ENCODE measurements at regions not wholly inside any gene's neighbourhood (a gene's known extent, or its start where the extent isn't known, plus 50 kb on each side); places are given as distances from the start of the nearest gene placed in this dataset.

DNA sequence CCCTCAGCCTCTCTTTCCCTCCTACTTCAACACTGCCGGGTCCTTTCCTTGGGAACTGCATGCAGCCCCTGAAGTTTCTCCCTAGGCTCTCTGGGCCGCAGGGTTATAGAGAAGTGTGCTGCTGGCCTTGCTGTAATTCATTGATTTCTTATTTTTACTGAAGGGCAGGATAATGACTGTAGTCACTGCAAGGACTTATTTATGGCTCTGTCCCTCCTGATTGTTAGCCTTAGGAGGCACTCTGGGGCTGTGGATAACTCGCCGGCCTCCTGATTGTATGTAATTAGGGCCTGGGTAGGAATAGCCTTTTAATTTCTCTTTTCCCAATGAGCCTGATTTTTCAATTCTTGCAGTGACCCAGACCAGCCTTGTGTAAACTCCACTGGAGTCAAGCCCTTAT lies 138.3 kb upstream of the CDH13 start:
- DNase-seq: no peak

GRCh38 chr16:82481455-82481854 lies 145.3 kb upstream of the CDH13 start:
- DNase-seq: no peak

GRCh38 chr16:82476786-82477185 lies 150.0 kb upstream of the CDH13 start:
- no peak for DNase-seq

GRCh38 chr16:82470620-82471152 lies 156.1 kb upstream of the CDH13 start:
- no peak for DNase-seq

DNA sequence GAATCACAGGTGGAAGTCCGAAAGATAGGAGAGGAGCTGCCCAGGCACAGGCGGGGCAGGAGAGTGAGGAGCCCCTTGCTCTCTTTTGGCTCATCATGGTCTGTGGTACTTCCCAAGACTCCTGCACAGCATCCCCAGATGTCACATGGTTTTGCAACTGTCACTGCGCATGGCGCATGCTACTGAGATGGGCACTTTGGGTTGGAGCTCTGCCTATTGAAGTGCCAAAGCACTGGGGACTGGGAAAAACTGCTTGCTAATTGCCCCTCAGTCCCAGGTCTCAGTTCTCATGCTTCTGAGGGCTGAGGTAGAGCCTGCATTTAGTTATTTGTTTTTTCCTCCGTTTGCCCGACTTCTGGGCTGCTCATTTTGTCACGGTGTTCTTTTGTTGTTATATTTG lies 156.8 kb upstream of the CDH13 start:
- no peak for DNase-seq

GRCh38 chr16:82464187-82464586 lies 162.6 kb upstream of the CDH13 start:
- no peak for DNase-seq

GRCh38 chr16:82460766-82461165 lies 166.0 kb upstream of the CDH13 start:
- no peak for DNase-seq

DNA sequence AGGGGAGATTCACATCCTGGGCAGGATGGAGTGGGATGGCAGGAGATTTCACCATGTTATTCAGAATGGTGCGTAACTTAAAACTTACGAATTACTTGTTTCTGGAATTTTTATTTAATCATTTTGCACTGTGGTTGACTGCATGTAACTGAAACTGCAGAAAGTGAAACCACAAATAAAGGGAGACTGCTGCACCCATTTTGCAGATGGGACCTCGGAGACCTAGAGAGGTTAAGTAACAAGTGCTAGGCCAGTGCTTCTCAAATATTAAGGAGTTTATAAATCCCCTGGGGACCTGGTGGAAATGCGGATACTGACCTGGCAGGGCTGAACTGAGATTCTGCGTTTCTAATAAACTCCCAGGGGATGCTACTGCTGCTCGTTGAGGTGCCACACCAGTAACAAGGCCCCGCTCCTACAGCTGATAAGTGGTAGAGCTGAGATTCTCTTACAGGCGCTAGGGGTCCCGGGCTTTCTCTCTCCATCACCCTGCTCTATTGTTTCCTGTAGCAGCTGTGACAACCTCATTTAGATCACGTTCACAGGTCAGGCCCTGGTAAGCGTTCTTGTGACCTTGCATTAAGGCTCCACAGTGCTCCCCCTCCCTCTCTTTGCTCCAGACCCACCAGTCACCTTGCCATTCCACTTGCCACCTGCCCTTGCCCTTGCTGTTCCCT lies 167.1 kb upstream of the CDH13 start:
- DNase-seq: no peak

GRCh38 chr16:82456683-82457082 lies 170.1 kb upstream of the CDH13 start:
- DNase-seq: peak; percentile 1

DNA sequence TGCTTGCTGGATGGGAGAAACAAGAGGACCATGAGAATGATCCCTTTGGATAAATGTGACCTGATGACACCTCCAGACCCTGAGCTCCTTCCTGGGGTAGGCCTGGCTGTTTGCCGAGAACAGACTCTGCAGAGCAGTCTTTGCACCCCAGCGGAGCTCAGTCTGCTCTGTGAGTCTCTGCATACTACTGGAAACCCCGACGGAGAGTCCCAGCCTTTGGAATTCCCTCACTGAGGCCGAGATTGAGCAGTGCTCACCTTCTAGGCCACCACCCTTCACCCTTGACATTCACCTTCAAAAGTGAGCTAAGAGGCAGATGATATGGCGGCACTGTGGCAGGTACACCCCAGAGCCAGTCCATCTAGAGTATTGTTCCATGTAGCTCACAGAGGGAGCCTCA lies 172.2 kb upstream of the CDH13 start:
- DNase-seq: no peak

DNA sequence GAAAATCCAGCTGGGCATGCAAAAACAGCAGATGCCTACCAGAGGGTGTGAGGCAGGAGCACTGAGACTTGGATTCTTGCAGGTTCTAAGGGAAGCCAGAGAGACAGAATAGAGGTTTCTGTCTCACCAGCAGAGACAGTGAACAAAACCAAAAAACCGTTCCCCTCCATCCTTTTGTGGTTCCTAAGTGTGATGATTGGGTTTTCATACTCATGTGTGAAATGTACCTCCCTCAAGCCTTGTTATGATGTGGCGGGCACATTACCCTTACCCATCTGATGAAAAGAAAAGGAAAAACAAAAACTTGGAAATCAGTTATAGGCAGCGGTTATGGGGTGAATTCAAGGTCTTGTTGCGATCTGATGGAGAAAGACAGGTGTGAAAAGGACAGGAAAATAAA lies 172.6 kb upstream of the CDH13 start:
- DNase-seq: no peak

GRCh38 chr16:82452004-82452756 lies 174.6 kb upstream of the CDH13 start:
- DNase-seq: no peak

DNA sequence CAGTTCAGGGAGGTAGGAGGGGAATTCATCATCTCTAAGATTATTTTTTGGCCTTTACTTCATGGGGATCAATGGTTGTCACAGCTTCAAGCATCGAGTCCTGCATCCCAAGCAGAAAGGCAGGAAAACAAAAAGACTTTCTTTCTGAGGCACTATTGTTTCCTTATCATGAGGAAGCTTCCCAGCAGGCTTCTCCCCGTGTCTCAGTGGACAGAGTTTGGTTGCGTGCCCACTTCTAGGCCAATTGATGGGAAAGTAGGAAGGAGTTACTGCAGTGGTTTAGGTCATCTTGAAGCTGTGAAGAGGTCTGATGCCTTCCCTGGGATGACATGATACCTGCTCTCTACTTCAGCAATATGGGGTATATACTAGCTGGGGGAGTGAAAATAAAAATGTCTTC lies 175.3 kb upstream of the CDH13 start:
- DNase-seq: no peak

GRCh38 chr16:82440336-82440735 lies 186.4 kb upstream of the CDH13 start:
- DNase-seq: no peak

DNA sequence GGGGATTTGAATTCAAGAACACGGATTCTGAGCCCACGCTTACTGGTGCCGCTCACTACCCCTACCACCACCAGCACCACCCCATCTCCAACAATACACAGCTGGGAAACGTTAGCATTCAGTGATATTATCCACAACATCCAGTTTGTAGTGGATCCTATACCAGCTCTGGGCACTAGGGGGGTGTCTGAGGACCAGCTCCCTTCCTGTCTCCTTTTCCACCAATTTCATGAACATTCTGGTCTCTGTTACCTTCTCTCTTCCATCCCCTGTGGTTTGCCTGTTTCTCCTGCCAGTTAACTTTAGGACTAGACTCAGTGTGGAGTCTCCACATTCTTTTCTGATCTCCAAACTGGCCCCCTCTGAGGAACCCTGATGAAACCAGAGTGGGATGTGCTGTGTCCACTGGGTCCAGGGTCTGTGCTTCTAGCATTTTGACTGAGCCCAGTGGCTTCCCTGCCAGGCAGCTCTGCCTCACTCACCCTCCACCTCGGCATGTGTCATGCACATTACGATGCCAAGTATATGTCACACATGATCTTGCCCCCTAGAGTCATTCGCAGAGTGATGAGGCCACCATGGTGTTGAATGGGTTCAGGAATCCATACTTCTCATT lies 187.0 kb upstream of the CDH13 start:
- no peak for DNase-seq

GRCh38 chr16:82433042-82433441 lies 193.7 kb upstream of the CDH13 start:
- DNase-seq: no peak

GRCh38 chr16:82432261-82432660 lies 194.5 kb upstream of the CDH13 start:
- DNase-seq: no peak

- DNase-seq: no peak
These were observed 201.1 kb upstream of the CDH13 start for GRCh38 chr16:82425661-82426060.

DNA sequence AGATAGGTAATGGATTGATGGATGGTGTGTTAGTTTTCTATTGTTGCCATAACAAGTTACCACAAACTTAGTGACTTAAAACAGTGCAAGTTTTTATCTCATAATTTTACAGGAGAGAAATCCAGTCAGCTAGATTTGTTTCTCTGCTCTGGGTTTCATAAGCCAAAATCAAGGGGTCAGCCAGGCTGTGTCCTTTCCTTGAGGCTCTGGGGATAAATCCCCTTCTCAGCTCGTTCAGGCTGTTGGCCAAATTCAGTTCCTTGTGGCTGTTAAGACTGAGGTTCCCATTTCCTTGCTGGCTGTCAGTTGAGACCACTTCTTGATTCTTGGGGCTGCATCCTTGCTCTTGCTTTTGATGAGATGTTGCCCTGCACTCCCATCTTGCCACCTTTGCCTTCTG lies 204.9 kb upstream of the CDH13 start:
- no peak for DNase-seq

DNA sequence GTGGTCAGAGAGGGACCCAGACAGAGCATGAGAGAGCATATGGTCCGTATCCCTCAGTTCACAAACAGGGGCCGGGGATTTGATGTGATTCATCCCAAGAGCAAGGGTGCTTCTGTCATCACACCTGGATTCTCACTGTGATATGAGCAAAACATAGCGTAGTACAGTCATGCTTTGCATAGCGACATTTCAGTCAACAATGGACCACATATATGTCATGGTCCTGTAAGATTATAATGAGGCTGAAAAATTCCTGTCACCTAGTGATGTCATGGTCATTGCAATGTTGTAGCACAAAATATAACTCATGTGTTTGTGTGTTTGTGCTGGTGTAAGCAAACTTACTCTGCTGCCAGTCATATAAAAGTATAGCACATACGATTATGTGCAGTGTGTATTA lies 207.4 kb upstream of the CDH13 start:
- DNase-seq: no peak

- no peak for DNase-seq
These were observed 212.3 kb upstream of the CDH13 start for GRCh38 chr16:82414476-82414875.

GRCh38 chr16:82412770-82413169 lies 214.0 kb upstream of the CDH13 start:
- no peak for DNase-seq

- DNase-seq: no peak
These were observed 221.0 kb upstream of the CDH13 start for GRCh38 chr16:82405736-82406135.

Measured in activated T-cell treated with anti-CD3 and anti-CD28 coated beads for 4 hours (primary cell).